HUES48 (cell line): ENCODE measurements at regions not wholly inside any gene's neighbourhood (a gene's known extent, or its start where the extent isn't known, plus 50 kb on each side); places are given as distances from the start of the nearest gene placed in this dataset.

Experiments used
- H3K27ac ChIP-seq: one replicate; pipeline ENCODE4 v1.7.0; 2013; ENCODE audit warnings: low read depth, low read length, inconsistent platforms
- H3K27me3 ChIP-seq: 2 replicates; pipeline ENCODE4 v1.6.1; 2013; ENCODE audit warnings: mild to moderate bottlenecking, low read length; ENCODE audit not compliant: control insufficient read depth, insufficient read depth
- H3K36me3 ChIP-seq: 2 replicates; pipeline ENCODE4 v1.6.1; 2013; ENCODE audit warnings: low read length; ENCODE audit not compliant: control insufficient read depth, insufficient read depth
- H3K4me1 ChIP-seq: 2 replicates; pipeline ENCODE4 v1.6.1; 2013; ENCODE audit warnings: mild to moderate bottlenecking, low read length; ENCODE audit not compliant: control insufficient read depth, insufficient read depth
- H3K4me3 ChIP-seq: 2 replicates; pipeline ENCODE4 v1.5.1; 2013; ENCODE audit warnings: mild to moderate bottlenecking, low read depth, low read length
- H3K9ac ChIP-seq: 2 replicates; pipeline ENCODE4 v1.6.1; 2013; ENCODE audit warnings: mild to moderate bottlenecking, low read depth, low read length, moderate library complexity
- H3K9me3 ChIP-seq: 2 replicates; pipeline ENCODE4 v1.6.1; 2013; ENCODE audit warnings: low read length; ENCODE audit not compliant: control insufficient read depth, insufficient read depth

- Histone ChIP-seq H3K27me3 (no peaks in the 10 kb centered on the region), H3K4me3 (no peak overlapping the region), H3K27ac (no peak overlapping the region), H3K9ac (no peak overlapping the region), H3K9me3 (no peaks in the 10 kb centered on the region), H3K36me3 (no peaks in the 10 kb centered on the region), H3K4me1 (peaks cover 7% of the 10 kb centered on the region; the same call in 1 of the 2 replicates)
These were observed 378.0 kb upstream of the FAT3 start for GRCh38 chr11:91846649-91847048.

GRCh38 chr11:91846002-91846401 is 378.6 kb upstream of the FAT3 start:
- H3K27me3 ChIP-seq = no peaks in the 10 kb centered on the region
- peaks cover 7% of the 10 kb centered on the region; the same call in 1 of the 2 replicates for H3K4me1 ChIP-seq
- H3K4me3 ChIP-seq = no peak overlapping the region
- H3K36me3 ChIP-seq = no peaks in the 10 kb centered on the region
- H3K9me3 ChIP-seq = no peaks in the 10 kb centered on the region
- H3K9ac ChIP-seq = no peak overlapping the region
- H3K27ac ChIP-seq = no peak overlapping the region

- no peaks in the 10 kb centered on the region for H3K36me3 ChIP-seq
- no peak overlapping the region for H3K27ac ChIP-seq
- H3K4me3 ChIP-seq = no peak overlapping the region
- H3K9ac ChIP-seq = no peak overlapping the region
- H3K9me3 ChIP-seq = no peaks in the 10 kb centered on the region
- no peaks in the 10 kb centered on the region for H3K27me3 ChIP-seq
- H3K4me1 ChIP-seq = no peaks in the 10 kb centered on the region
These were observed 383.9 kb upstream of the FAT3 start for GRCh38 chr11:91840640-91841240.

GRCh38 chr11:91837411-91838330 is 386.9 kb upstream of the FAT3 start:
- H3K4me1 ChIP-seq = no peaks in the 10 kb centered on the region
- H3K4me3 ChIP-seq = no peak overlapping the region

GRCh38 chr11:91835051-91835560 is 389.5 kb upstream of the FAT3 start:
- Histone ChIP-seq H3K36me3 (no peaks in the 10 kb centered on the region), H3K9ac (no peak overlapping the region), H3K4me3 (no peak overlapping the region), H3K27me3 (no peaks in the 10 kb centered on the region), H3K27ac (no peak overlapping the region), H3K9me3 (no peaks in the 10 kb centered on the region; the same call in 1 of the 2 replicates), H3K4me1 (no peaks in the 10 kb centered on the region)

More at GRCh38 chr11:91837411-91838330, 386.9 kb upstream of the FAT3 start:
- Histone ChIP-seq H3K36me3 (no peaks in the 10 kb centered on the region), H3K27me3 (no peaks in the 10 kb centered on the region), H3K9ac (no peak overlapping the region), H3K9me3 (no peaks in the 10 kb centered on the region), H3K27ac (no peak overlapping the region)

- Histone ChIP-seq H3K27me3 (no peaks in the 10 kb centered on the region), H3K4me3 (no peak overlapping the region), H3K9ac (no peak overlapping the region), H3K4me1 (no peaks in the 10 kb centered on the region), H3K36me3 (no peaks in the 10 kb centered on the region), H3K9me3 (no peaks in the 10 kb centered on the region; the same call in 1 of the 2 replicates), H3K27ac (no peak overlapping the region)
These were observed 395.7 kb upstream of the FAT3 start for GRCh38 chr11:91828901-91829300.

GRCh38 chr11:91825777-91826176 is 398.8 kb upstream of the FAT3 start:
- Histone ChIP-seq H3K9ac (no peak overlapping the region), H3K27ac (no peak overlapping the region), H3K4me3 (no peak overlapping the region), H3K36me3 (no peaks in the 10 kb centered on the region), H3K9me3 (no peaks in the 10 kb centered on the region; the same call in 1 of the 2 replicates), H3K4me1 (no peaks in the 10 kb centered on the region), H3K27me3 (no peaks in the 10 kb centered on the region)

GRCh38 chr11:91823252-91823830 is 401.3 kb upstream of the FAT3 start:
- Histone ChIP-seq H3K4me1 (peaks cover 16% of the 10 kb centered on the region), H3K9ac (no peak overlapping the region), H3K4me3 (no peak overlapping the region), H3K27ac (no peak overlapping the region), H3K9me3 (no peaks in the 10 kb centered on the region), H3K27me3 (no peaks in the 10 kb centered on the region), H3K36me3 (no peaks in the 10 kb centered on the region)

GRCh38 chr11:91822805-91823204 is 401.8 kb upstream of the FAT3 start:
- peaks cover 16% of the 10 kb centered on the region for H3K4me1 ChIP-seq
- H3K27me3 ChIP-seq = no peaks in the 10 kb centered on the region
- H3K36me3 ChIP-seq = no peaks in the 10 kb centered on the region
- H3K9me3 ChIP-seq = no peaks in the 10 kb centered on the region
- no peak overlapping the region for H3K9ac ChIP-seq
- no peak overlapping the region for H3K4me3 ChIP-seq
- no peak overlapping the region for H3K27ac ChIP-seq

- Histone ChIP-seq H3K36me3 (no peaks in the 10 kb centered on the region), H3K4me3 (no peak overlapping the region), H3K9ac (no peak overlapping the region), H3K9me3 (no peaks in the 10 kb centered on the region), H3K27ac (no peak overlapping the region), H3K27me3 (no peaks in the 10 kb centered on the region), H3K4me1 (peaks cover 16% of the 10 kb centered on the region)
These were observed 403.9 kb upstream of the FAT3 start for GRCh38 chr11:91820709-91821108.

- no peak overlapping the region for H3K4me3 ChIP-seq
- H3K36me3 ChIP-seq = no peaks in the 10 kb centered on the region
- no peaks in the 10 kb centered on the region for H3K9me3 ChIP-seq
These were observed 404.8 kb upstream of the FAT3 start for GRCh38 chr11:91819777-91820176.

More at GRCh38 chr11:91819777-91820176, 404.8 kb upstream of the FAT3 start:
- no peak overlapping the region for H3K27ac ChIP-seq
- H3K4me1 ChIP-seq = peaks cover 16% of the 10 kb centered on the region
- H3K9ac ChIP-seq = no peak overlapping the region
- no peaks in the 10 kb centered on the region for H3K27me3 ChIP-seq
